DMS153 (cell line): ENCODE measurements at regions not wholly inside any gene's neighbourhood (a gene's known extent, or its start where the extent isn't known, plus 50 kb on each side); places are given as distances from the start of the nearest gene placed in this dataset.
"Not testable (repeated sequence)": the region's sequence is repeated elsewhere in the genome, so short reads cannot be mapped to it uniquely, and the experiment has no call there.

Experiments
- DNase-seq: peaks from one replicate; lab custom pipeline; 2025; lab: John Stamatoyannopoulos, UW

- DNase-seq, result peak; percentile 66
Measured at GRCh38 chr17:30731210-30732132, 93.0 kb downstream of the CRLF3 start.

GRCh38 chr17:30730837-30731209 is 93.7 kb downstream of the CRLF3 start:
- DNase-seq, result not testable (repeated sequence)

- not testable (repeated sequence) for DNase-seq
Measured at GRCh38 chr17:30730171-30730836, 94.2 kb downstream of the CRLF3 start.

GRCh38 chr17:30729471-30730170 is 94.9 kb downstream of the CRLF3 start:
- DNase-seq, result not testable (repeated sequence)

- DNase-seq, result not testable (repeated sequence)
Measured at GRCh38 chr17:30727517-30727916, 97.0 kb downstream of the CRLF3 start.

- not testable (repeated sequence) for DNase-seq
Measured at GRCh38 chr17:30726734-30727133, 97.8 kb downstream of the CRLF3 start.

- not testable (repeated sequence) for DNase-seq
Measured at GRCh38 chr17:30726310-30726709, 98.2 kb downstream of the CRLF3 start.

GRCh38 chr17:30724034-30724650 is 100.3 kb downstream of the CRLF3 start:
- DNase-seq, result not testable (repeated sequence)

- not testable (repeated sequence) for DNase-seq
Measured at GRCh38 chr17:30722114-30722780, 102.2 kb downstream of the CRLF3 start.

- DNase-seq, result not testable (repeated sequence)
Measured at GRCh38 chr17:30720971-30721370, 103.5 kb downstream of the CRLF3 start.

- no peak for DNase-seq
Measured at GRCh38 chr17:30720013-30720471, 104.5 kb downstream of the CRLF3 start.

- DNase-seq, result not testable (repeated sequence)
Measured at GRCh38 chr17:30719131-30719973, 105.1 kb downstream of the CRLF3 start.

- DNase-seq, result not testable (repeated sequence)
Measured at GRCh38 chr17:30718691-30719090, 105.8 kb downstream of the CRLF3 start.

- DNase-seq, result not testable (repeated sequence)
Measured at GRCh38 chr17:30718099-30718447, 106.4 kb downstream of the CRLF3 start.

- DNase-seq, result no peak
Measured at GRCh38 chr17:30717291-30718098, 107.0 kb downstream of the CRLF3 start.

- no peak for DNase-seq
Measured at GRCh38 chr17:30716461-30717290, 107.8 kb downstream of the CRLF3 start.

- not testable (repeated sequence) for DNase-seq
Measured at GRCh38 chr17:30714825-30715622, 109.5 kb downstream of the CRLF3 start.

GRCh38 chr17:30713805-30714204 is 110.7 kb downstream of the CRLF3 start:
- not testable (repeated sequence) for DNase-seq
